ENCODE measurements at regions not wholly inside any gene's neighbourhood (a gene's known extent, or its start where the extent isn't known, plus 50 kb on each side); places are given as distances from the start of the nearest gene placed in this dataset.

DNA sequence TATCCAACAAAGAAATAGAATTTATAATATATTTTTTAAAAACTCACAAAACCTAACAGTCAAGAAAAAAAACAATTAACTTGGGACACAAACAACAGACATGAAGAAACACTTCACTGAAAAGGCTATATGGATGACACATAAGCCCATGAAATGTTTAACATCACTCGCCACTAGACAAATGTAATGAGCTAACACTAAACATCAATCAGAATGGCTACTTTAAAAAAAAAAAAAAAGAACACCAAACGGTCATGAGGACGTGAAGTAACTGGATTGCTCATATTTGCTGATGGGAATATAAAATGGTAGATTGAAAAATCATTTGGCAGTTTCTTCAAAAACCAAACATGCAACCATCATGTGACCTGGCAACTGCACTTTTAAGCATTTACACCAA, 97.3 kb upstream of the RGPD4 start:
- Histone ChIP-seq H3K4me3 (ENCODE audit: low read length) (no peak overlapping the region), H3K9me3 (ENCODE audit: low read length) (no peaks in the 10 kb centered on the region), H4K20me1 (ENCODE audit: insufficient read depth) (no peaks in the 10 kb centered on the region), H3F3A (ENCODE audit: insufficient read depth, low read length, poor library complexity, severe bottlenecking) (no peaks in the 10 kb centered on the region), H3K27me3 (ENCODE audit: insufficient read depth, low read depth, low read length) (no peaks in the 10 kb centered on the region), H3K36me3 (ENCODE audit: insufficient read depth, low read length) (no peaks in the 10 kb centered on the region), H3K9me2 (ENCODE audit: insufficient read depth, low read length) (no peaks in the 10 kb centered on the region), H3K27ac (ENCODE audit: low read length) (no peak overlapping the region), H3K9ac (ENCODE audit: low read length) (no peak overlapping the region), H3K79me2 (replicated peaks; ENCODE audit: insufficient read depth, low read length) (no peaks in the 10 kb centered on the region), H2AFZ (ENCODE audit: low read depth, low read length) (no peak overlapping the region), H3K4me2 (ENCODE audit: low read length) (no peak overlapping the region)
- TF ChIP-seq, protein P1, sequence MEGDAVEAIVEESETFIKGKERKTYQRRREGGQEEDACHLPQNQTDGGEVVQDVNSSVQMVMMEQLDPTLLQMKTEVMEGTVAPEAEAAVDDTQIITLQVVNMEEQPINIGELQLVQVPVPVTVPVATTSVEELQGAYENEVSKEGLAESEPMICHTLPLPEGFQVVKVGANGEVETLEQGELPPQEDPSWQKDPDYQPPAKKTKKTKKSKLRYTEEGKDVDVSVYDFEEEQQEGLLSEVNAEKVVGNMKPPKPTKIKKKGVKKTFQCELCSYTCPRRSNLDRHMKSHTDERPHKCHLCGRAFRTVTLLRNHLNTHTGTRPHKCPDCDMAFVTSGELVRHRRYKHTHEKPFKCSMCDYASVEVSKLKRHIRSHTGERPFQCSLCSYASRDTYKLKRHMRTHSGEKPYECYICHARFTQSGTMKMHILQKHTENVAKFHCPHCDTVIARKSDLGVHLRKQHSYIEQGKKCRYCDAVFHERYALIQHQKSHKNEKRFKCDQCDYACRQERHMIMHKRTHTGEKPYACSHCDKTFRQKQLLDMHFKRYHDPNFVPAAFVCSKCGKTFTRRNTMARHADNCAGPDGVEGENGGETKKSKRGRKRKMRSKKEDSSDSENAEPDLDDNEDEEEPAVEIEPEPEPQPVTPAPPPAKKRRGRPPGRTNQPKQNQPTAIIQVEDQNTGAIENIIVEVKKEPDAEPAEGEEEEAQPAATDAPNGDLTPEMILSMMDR (IDR thresholded peaks at IDR 0.05; ENCODE audit: poor library complexity, severe bottlenecking), result no peak
- TF ChIP-seq MXI1 (conservative IDR thresholded peaks at IDR 0.05; ENCODE audit: poor library complexity, severe bottlenecking), result no peak

DNA sequence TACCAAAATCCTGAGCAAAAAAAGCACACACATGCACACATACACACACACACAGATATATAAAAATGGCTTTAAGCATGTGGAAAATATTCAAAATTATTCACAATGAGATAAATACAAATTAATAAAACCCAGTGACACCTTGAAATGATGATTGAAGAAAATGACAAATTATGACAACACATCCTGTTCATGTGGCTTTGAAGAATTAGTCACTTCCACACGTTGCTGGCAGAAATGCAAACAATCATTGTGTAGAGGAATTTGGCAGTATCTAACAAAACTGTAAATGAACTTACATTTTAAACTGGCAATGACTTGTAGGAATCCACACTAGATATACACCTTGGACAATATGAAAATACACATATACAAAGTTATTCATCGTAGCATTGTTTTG, 95.8 kb upstream of the RGPD4 start:
- no peaks in the 10 kb centered on the region for H3K79me2 ChIP-seq (replicated peaks; ENCODE audit: insufficient read depth, low read length)
- H3K4me3 ChIP-seq (ENCODE audit: low read length), result no peak overlapping the region

More for the DNA sequence above, 95.8 kb upstream of the RGPD4 start:
- Histone ChIP-seq H3K27ac (ENCODE audit: low read length) (no peak overlapping the region), H3K36me3 (ENCODE audit: insufficient read depth, low read length) (no peaks in the 10 kb centered on the region), H3K9ac (ENCODE audit: low read length) (no peak overlapping the region), H3K4me2 (ENCODE audit: low read length) (no peak overlapping the region), H3K27me3 (ENCODE audit: insufficient read depth, low read depth, low read length) (no peaks in the 10 kb centered on the region), H4K20me1 (ENCODE audit: insufficient read depth) (no peaks in the 10 kb centered on the region), H3K9me2 (ENCODE audit: insufficient read depth, low read length) (no peaks in the 10 kb centered on the region), H3F3A (ENCODE audit: insufficient read depth, low read length, poor library complexity, severe bottlenecking) (no peaks in the 10 kb centered on the region), H2AFZ (ENCODE audit: low read depth, low read length) (no peak overlapping the region), H3K9me3 (ENCODE audit: low read length) (no peaks in the 10 kb centered on the region)
- TF ChIP-seq, protein P1 (IDR thresholded peaks at IDR 0.05; ENCODE audit: poor library complexity, severe bottlenecking), result no peak
- TF ChIP-seq EZH2 (IDR thresholded peaks at IDR 0.05; ENCODE audit: borderline replicate concordance, insufficient read depth, low read length, poor library complexity, severe bottlenecking) (no peak), SMC3 (conservative IDR thresholded peaks at IDR 0.05; ENCODE audit: poor library complexity) (no peak), POLR2AphosphoS5 (IDR thresholded peaks at IDR 0.05) (no peak), RAD21 (conservative IDR thresholded peaks at IDR 0.05) (no peak), EP300 (conservative IDR thresholded peaks at IDR 0.05; ENCODE audit: poor library complexity, severe bottlenecking) (no peak), TAF1 (IDR thresholded peaks at IDR 0.05; ENCODE audit: low read depth) (no peak), MXI1 (conservative IDR thresholded peaks at IDR 0.05; ENCODE audit: poor library complexity, severe bottlenecking) (no peak)
- TF ChIP-seq, protein P2, sequence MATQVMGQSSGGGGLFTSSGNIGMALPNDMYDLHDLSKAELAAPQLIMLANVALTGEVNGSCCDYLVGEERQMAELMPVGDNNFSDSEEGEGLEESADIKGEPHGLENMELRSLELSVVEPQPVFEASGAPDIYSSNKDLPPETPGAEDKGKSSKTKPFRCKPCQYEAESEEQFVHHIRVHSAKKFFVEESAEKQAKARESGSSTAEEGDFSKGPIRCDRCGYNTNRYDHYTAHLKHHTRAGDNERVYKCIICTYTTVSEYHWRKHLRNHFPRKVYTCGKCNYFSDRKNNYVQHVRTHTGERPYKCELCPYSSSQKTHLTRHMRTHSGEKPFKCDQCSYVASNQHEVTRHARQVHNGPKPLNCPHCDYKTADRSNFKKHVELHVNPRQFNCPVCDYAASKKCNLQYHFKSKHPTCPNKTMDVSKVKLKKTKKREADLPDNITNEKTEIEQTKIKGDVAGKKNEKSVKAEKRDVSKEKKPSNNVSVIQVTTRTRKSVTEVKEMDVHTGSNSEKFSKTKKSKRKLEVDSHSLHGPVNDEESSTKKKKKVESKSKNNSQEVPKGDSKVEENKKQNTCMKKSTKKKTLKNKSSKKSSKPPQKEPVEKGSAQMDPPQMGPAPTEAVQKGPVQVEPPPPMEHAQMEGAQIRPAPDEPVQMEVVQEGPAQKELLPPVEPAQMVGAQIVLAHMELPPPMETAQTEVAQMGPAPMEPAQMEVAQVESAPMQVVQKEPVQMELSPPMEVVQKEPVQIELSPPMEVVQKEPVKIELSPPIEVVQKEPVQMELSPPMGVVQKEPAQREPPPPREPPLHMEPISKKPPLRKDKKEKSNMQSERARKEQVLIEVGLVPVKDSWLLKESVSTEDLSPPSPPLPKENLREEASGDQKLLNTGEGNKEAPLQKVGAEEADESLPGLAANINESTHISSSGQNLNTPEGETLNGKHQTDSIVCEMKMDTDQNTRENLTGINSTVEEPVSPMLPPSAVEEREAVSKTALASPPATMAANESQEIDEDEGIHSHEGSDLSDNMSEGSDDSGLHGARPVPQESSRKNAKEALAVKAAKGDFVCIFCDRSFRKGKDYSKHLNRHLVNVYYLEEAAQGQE (IDR thresholded peaks at IDR 0.05; ENCODE audit: borderline replicate concordance), result no peak
